Choroid plexus epithelial cell (primary cell): ENCODE measurements at regions not wholly inside any gene's neighbourhood (a gene's known extent, or its start where the extent isn't known, plus 50 kb on each side); places are given as distances from the start of the nearest gene placed in this dataset.
"Not testable (repeated sequence)": the region's sequence is repeated elsewhere in the genome, so short reads cannot be mapped to it uniquely, and the experiment has no call there.

Experiments used
- DNase-seq: peaks from one replicate; pipeline ENCODE4 v3.0.0-alpha.2; 2010; ENCODE audit warnings: low read depth
- H3K4me3 ChIP-seq: 2 replicates; pipeline ENCODE4 v1.5.1; 2011; ENCODE audit warnings: low read depth, mild to moderate bottlenecking, control low read depth, low read length, moderate library complexity
- TF ChIP-seq, protein P1 (sequence below): conservative IDR thresholded peaks from 2 replicates; pipeline ENCODE4 v1.5.1; 2011; ENCODE audit warnings: low read depth, mild to moderate bottlenecking, control low read depth, inconsistent platforms, low read length, moderate library complexity

GRCh38 chr3:145692751-145693150 is 468.2 kb downstream of the PLOD2 start:
- TF ChIP-seq, protein P1, sequence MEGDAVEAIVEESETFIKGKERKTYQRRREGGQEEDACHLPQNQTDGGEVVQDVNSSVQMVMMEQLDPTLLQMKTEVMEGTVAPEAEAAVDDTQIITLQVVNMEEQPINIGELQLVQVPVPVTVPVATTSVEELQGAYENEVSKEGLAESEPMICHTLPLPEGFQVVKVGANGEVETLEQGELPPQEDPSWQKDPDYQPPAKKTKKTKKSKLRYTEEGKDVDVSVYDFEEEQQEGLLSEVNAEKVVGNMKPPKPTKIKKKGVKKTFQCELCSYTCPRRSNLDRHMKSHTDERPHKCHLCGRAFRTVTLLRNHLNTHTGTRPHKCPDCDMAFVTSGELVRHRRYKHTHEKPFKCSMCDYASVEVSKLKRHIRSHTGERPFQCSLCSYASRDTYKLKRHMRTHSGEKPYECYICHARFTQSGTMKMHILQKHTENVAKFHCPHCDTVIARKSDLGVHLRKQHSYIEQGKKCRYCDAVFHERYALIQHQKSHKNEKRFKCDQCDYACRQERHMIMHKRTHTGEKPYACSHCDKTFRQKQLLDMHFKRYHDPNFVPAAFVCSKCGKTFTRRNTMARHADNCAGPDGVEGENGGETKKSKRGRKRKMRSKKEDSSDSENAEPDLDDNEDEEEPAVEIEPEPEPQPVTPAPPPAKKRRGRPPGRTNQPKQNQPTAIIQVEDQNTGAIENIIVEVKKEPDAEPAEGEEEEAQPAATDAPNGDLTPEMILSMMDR, result no peak
- DNase-seq, result no peak
- H3K4me3 ChIP-seq, result no peak overlapping the region

- peak; percentile 69 for DNase-seq
- TF ChIP-seq, protein P1, result no peak
These were observed 465.0 kb downstream of the PLOD2 start for GRCh38 chr3:145696011-145696410.

DNA sequence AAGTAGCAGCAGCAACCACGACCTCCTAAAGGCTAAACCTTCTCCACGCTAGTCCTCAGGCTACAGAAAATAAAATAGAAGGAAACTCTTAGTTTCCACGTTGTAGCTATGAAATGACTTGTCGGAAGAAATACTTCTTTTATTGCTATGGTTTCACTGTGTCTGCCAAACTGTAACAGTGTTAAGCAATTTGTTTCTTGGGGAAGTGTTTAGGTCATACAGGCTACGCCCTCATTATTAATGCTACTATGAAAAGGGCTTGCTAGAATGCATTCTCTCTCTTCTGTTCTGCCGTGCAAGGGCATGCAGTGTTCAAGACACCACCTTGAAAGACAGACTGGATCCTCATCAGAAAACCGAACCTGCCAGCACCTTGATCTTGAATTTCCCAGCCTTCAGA is 462.7 kb downstream of the PLOD2 start:
- peak; percentile 25 for DNase-seq
- TF ChIP-seq, protein P1, result no peak
- no peak overlapping the region for H3K4me3 ChIP-seq

More at GRCh38 chr3:145696011-145696410, 465.0 kb downstream of the PLOD2 start:
- H3K4me3 ChIP-seq, result no peak overlapping the region

DNA sequence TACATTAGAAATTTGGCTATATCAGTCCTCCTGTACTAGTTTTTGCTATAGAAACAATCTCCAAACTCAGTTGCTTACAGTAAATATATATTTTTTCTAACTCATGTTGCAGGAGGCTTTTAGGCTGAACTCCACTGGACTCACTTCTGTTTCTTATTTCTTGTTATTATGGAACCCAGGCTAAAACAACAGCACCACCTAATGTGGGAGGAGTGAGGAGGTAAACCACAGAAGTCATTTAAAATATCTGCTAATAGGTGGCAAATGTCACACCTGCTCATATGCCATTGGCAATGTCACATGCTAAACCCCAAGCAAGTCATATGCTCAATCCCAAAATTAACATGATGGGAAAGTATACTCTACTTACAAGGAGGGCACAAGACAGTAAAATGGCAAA is 462.2 kb downstream of the PLOD2 start:
- no peak overlapping the region for H3K4me3 ChIP-seq
- DNase-seq, result no peak
- TF ChIP-seq, protein P1, result no peak

- peak; percentile 27 for DNase-seq
- TF ChIP-seq, protein P1, result no peak
- no peak overlapping the region for H3K4me3 ChIP-seq
These were observed 457.0 kb downstream of the PLOD2 start for GRCh38 chr3:145704020-145704419.

GRCh38 chr3:145709779-145710178 is 451.2 kb downstream of the PLOD2 start:
- H3K4me3 ChIP-seq, DNase-seq: not testable (repeated sequence)

- TF ChIP-seq, protein P1, result no peak
- peak; percentile 59 for DNase-seq
- no peak overlapping the region for H3K4me3 ChIP-seq
These were observed 444.5 kb downstream of the PLOD2 start for GRCh38 chr3:145716519-145716918.

DNA sequence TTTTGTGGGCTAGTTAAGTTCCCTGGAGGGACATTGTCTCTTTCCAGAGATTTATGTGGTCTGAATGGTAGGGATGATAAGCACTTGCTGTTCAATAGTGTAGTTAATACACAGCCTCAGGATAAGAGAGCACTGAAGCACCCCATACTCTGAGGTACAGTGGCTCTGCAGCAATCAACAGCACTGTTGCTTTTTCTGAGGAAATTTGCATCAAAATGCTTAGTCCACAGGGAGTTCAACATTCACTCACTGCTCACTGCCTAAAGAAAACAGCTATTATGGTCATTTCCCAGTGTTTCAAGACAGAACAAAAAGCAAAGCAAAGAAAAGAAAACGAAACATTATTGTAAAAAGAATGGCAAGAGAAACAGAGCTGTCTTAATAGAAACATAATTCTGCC is 441.9 kb downstream of the PLOD2 start:
- no peak overlapping the region for H3K4me3 ChIP-seq
- TF ChIP-seq, protein P1, result no peak
- no peak for DNase-seq
